H1 (cell line): ENCODE measurements at regions not wholly inside any gene's neighbourhood (a gene's known extent, or its start where the extent isn't known, plus 50 kb on each side); places are given as distances from the start of the nearest gene placed in this dataset.

ENCODE experiments used
- RNF2 ChIP-seq: fragments of 200-900, 300-1000 bp; sonication (generic); IDR thresholded peaks from 2 replicates; pipeline ENCODE4 v1.7.1; 2016; ENCODE audit warnings: borderline replicate concordance, low read depth, mild to moderate bottlenecking, antibody characterized with exemption, low read length; ENCODE audit not compliant: poor library complexity, severe bottlenecking; ENCODE audit errors: missing control alignments
- TAF7 ChIP-seq: optimal IDR thresholded peaks from 2 replicates; pipeline ENCODE3; 2011; ENCODE audit warnings: low read depth, mild to moderate bottlenecking, inconsistent platforms, low read length, moderate library complexity, borderline replicate concordance

DNA sequence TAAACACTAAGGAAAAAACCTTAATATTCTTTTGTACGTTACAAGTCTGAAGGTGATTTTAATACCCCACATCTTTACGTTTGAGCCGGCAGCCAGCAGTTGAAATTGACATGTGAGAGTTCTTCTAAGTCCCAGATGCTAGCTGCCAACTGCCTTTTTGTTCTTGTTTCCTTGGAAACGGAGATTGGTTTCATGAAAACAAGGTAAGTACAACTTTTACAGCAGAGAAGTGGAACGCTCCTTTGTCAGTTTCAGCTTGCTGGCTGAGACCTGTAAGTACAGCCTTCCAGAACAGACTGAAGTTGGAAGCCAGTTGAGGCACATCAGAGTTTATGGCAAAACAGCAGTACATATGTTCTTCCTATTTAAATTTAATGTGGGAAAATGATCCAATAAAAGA, 1018.4 kb upstream of the ARRDC3 start (continued):
- TF ChIP-seq TAF7: no peak
- no peak for TF ChIP-seq RNF2
